ENCODE measurements at regions not wholly inside any gene's neighbourhood (a gene's known extent, or its start where the extent isn't known, plus 50 kb on each side); places are given as distances from the start of the nearest gene placed in this dataset.
"Not testable (repeated sequence)": the region's sequence is repeated elsewhere in the genome, so short reads cannot be mapped to it uniquely, and the experiment has no call there.

GRCh38 chr13:23963947-23964346 is 66.6 kb upstream of the C1QTNF9B start:
- no peaks in the 10 kb centered on the region for H3K9me3 ChIP-seq

GRCh38 chr13:23965346-23965745 is 68.0 kb upstream of the C1QTNF9B start:
- Histone ChIP-seq H3K9me3 (no peaks in the 10 kb centered on the region), H3K36me3 (no peaks in the 10 kb centered on the region), H3K4me3 (ENCODE audit: low read depth, low read length) (no peak overlapping the region), H3K27me3 (peaks cover 18% of the 10 kb centered on the region), H3K4me1 (no peaks in the 10 kb centered on the region)
- no peak for DNase-seq
- TF ChIP-seq CTCF (IDR thresholded peaks at IDR 0.05; ENCODE audit: low read depth, low read length): no peak

More at GRCh38 chr13:23963947-23964346, 66.6 kb upstream of the C1QTNF9B start:
- no peak overlapping the region for H3K4me3 ChIP-seq (ENCODE audit: low read depth, low read length)
- no peak for DNase-seq
- TF ChIP-seq CTCF (IDR thresholded peaks at IDR 0.05; ENCODE audit: low read depth, low read length): no peak
- H3K36me3 ChIP-seq: no peaks in the 10 kb centered on the region
- peaks cover 18% of the 10 kb centered on the region for H3K27me3 ChIP-seq
- H3K4me1 ChIP-seq: no peaks in the 10 kb centered on the region

- no peak for TF ChIP-seq CTCF (IDR thresholded peaks at IDR 0.05; ENCODE audit: low read depth, low read length)
- Histone ChIP-seq H3K4me3 (ENCODE audit: low read depth, low read length) (no peak overlapping the region), H3K36me3 (no peaks in the 10 kb centered on the region), H3K9me3 (no peaks in the 10 kb centered on the region), H3K4me1 (no peaks in the 10 kb centered on the region), H3K27me3 (peaks cover 18% of the 10 kb centered on the region)
- no peak for DNase-seq
Observed at GRCh38 chr13:23966221-23966690, 69.0 kb upstream of the C1QTNF9B start.

GRCh38 chr13:23966691-23967615 is 69.7 kb upstream of the C1QTNF9B start:
- H3K27me3 ChIP-seq: peaks cover 11% of the 10 kb centered on the region
- no peak overlapping the region for H3K4me3 ChIP-seq (ENCODE audit: low read depth, low read length)
- H3K36me3 ChIP-seq: no peaks in the 10 kb centered on the region
- TF ChIP-seq CTCF (IDR thresholded peaks at IDR 0.05; ENCODE audit: low read depth, low read length): no peak
- H3K9me3 ChIP-seq: no peaks in the 10 kb centered on the region
- DNase-seq: no peak
- no peaks in the 10 kb centered on the region for H3K4me1 ChIP-seq

- H3K4me1 ChIP-seq; DNase-seq; H3K27me3 ChIP-seq; H3K9me3 ChIP-seq; H3K36me3 ChIP-seq; H3K4me3 ChIP-seq (ENCODE audit: low read depth, low read length): not testable (repeated sequence)
Observed at GRCh38 chr13:23967792-23968191, 70.5 kb upstream of the C1QTNF9B start.

GRCh38 chr13:23969647-23970046 is 72.3 kb upstream of the C1QTNF9B start:
- no peak for DNase-seq
- TF ChIP-seq CTCF (IDR thresholded peaks at IDR 0.05; ENCODE audit: low read depth, low read length): no peak
- no peaks in the 10 kb centered on the region for H3K4me1 ChIP-seq
- H3K4me3 ChIP-seq (ENCODE audit: low read depth, low read length): no peak overlapping the region
- H3K9me3 ChIP-seq: no peaks in the 10 kb centered on the region
- peaks cover 4% of the 10 kb centered on the region; the same call in 1 of the 2 replicates for H3K27me3 ChIP-seq
- no peaks in the 10 kb centered on the region for H3K36me3 ChIP-seq

Measured in BE2C (cell line).